HEK293 (cell line): ENCODE measurements at regions not wholly inside any gene's neighbourhood (a gene's known extent, or its start where the extent isn't known, plus 50 kb on each side); places are given as distances from the start of the nearest gene placed in this dataset.

Experiments
- CTCF ChIA-PET: fragments of 350-600 bp; formaldehyde crosslinking; extraction: SDS; loops from one replicate; lab custom pipeline; 2021; ENCODE audit warnings: antibody characterized with exemption; lab: Yijun Ruan, JAX
- POLR2A ChIA-PET: fragments of 300-600 bp; formaldehyde crosslinking; extraction: SDS; loops from one replicate; lab custom pipeline; 2020; ENCODE audit warnings: antibody characterized with exemption, inconsistent platforms; lab: Yijun Ruan, JAX
- H3K27ac ChIP-seq: fragments of 200-500 bp; sonication (Bioruptor generic); 2 replicates; pipeline ENCODE4 v1.5.1; 2014; ENCODE audit warnings: low read depth, low read length, control low read depth, inconsistent platforms; ENCODE audit errors: extremely low read depth
- H3K36me3 ChIP-seq, 2 experiments: fragments of 200-500 bp in 1 of 2; sonication (Bioruptor generic) in 1 of 2; 1 replicate in 1 of 2; 2 replicates in 1 of 2; pipeline ENCODE4 v1.5.1; 2014 to 2017; ENCODE audit warnings: inconsistent platforms in 2 of 2, low read length in 2 of 2; ENCODE audit not compliant: control insufficient read depth in 2 of 2, insufficient read depth in 1 of 2
- H3K4me1 ChIP-seq: fragments of 200-500 bp; sonication (Bioruptor generic); 2 replicates; pipeline ENCODE4 v1.5.1; 2014; ENCODE audit warnings: mild to moderate bottlenecking, low read length, inconsistent platforms; ENCODE audit not compliant: control insufficient read depth, insufficient read depth
- H3K4me3 ChIP-seq: 2 replicates; pipeline ENCODE4 v1.5.1; 2011; ENCODE audit warnings: low read depth, mild to moderate bottlenecking, control low read depth, low read length, moderate library complexity
- H3K9me3 ChIP-seq: fragments of 200-500 bp; sonication (Bioruptor generic); 2 replicates; pipeline ENCODE4 v1.5.1; 2014; ENCODE audit warnings: low read depth, low read length, inconsistent platforms; ENCODE audit not compliant: control insufficient read depth, insufficient read depth
- ATF2 ChIP-seq: fragments of 450-650 bp; formaldehyde crosslinking; IDR thresholded peaks from 2 replicates; pipeline ENCODE4 v1.5.1; 2016; ENCODE audit warnings: missing biosample characterization, missing genetic modification characterization, low read depth
- GLIS1 ChIP-seq: fragments of 450-650 bp; formaldehyde crosslinking; IDR thresholded peaks from 2 replicates; pipeline ENCODE4 v1.5.1; 2016; ENCODE audit warnings: missing biosample characterization, missing genetic modification characterization
- HIC1 ChIP-seq: fragments of 450-650 bp; formaldehyde crosslinking; IDR thresholded peaks from 2 replicates; pipeline ENCODE4 v1.5.1; 2016; ENCODE audit warnings: missing biosample characterization, missing genetic modification characterization
- MZF1 ChIP-seq: fragments of 450-650 bp; formaldehyde crosslinking; IDR thresholded peaks from 2 replicates; pipeline ENCODE4 v1.5.1; 2017; ENCODE audit warnings: missing biosample characterization, missing genetic modification characterization, borderline replicate concordance
- PATZ1 ChIP-seq: fragments of 450-650 bp; formaldehyde crosslinking; IDR thresholded peaks from 2 replicates; pipeline ENCODE4 v1.5.1; 2016; ENCODE audit warnings: missing biosample characterization, missing genetic modification characterization
- SP3 ChIP-seq: fragments of 450-650 bp; formaldehyde crosslinking; IDR thresholded peaks from 2 replicates; pipeline ENCODE4 v1.5.1; 2016; ENCODE audit warnings: missing biosample characterization, missing genetic modification characterization
- ZBTB7A ChIP-seq: fragments of 450-650 bp; formaldehyde crosslinking; IDR thresholded peaks from 2 replicates; pipeline ENCODE4 v1.5.1; 2016; ENCODE audit warnings: low read depth, missing biosample characterization, missing genetic modification characterization
- ZFP37 ChIP-seq: fragments of 450-650 bp; formaldehyde crosslinking; IDR thresholded peaks from 2 replicates; pipeline ENCODE4 v1.5.1; 2016; ENCODE audit warnings: missing biosample characterization, missing genetic modification characterization
- ZNF2 ChIP-seq: fragments of 450-650 bp; formaldehyde crosslinking; IDR thresholded peaks from 2 replicates; pipeline ENCODE4 v1.5.1; 2016; ENCODE audit warnings: missing biosample characterization, missing genetic modification characterization
- ZNF391 ChIP-seq: fragments of 450-650 bp; formaldehyde crosslinking; IDR thresholded peaks from 2 replicates; pipeline ENCODE4 v1.5.1; 2016; ENCODE audit warnings: low read depth, missing biosample characterization, missing genetic modification characterization, borderline replicate concordance
- ZNF394 ChIP-seq: fragments of 450-650 bp; formaldehyde crosslinking; IDR thresholded peaks from 2 replicates; pipeline ENCODE4 v1.5.1; 2016; ENCODE audit warnings: missing biosample characterization, missing genetic modification characterization, mild to moderate bottlenecking, moderate library complexity, borderline replicate concordance
- ZNF585B ChIP-seq: fragments of 450-650 bp; formaldehyde crosslinking; IDR thresholded peaks from 2 replicates; pipeline ENCODE4 v1.5.1; 2016; ENCODE audit warnings: missing biosample characterization, missing genetic modification characterization
- ZNF76 ChIP-seq: fragments of 450-650 bp; formaldehyde crosslinking; IDR thresholded peaks from 2 replicates; pipeline ENCODE4; 2016; ENCODE audit warnings: low read depth, missing biosample characterization, missing genetic modification characterization, borderline replicate concordance
- ZNF777 ChIP-seq: fragments of 450-650 bp; formaldehyde crosslinking; IDR thresholded peaks from 2 replicates; pipeline ENCODE4 v1.5.1; 2017; ENCODE audit warnings: missing biosample characterization, missing genetic modification characterization, borderline replicate concordance
- TF ChIP-seq, protein P1 (sequence below): fragments of 450-650 bp; formaldehyde crosslinking; IDR thresholded peaks from 2 replicates; pipeline ENCODE4 v1.5.1; 2017; ENCODE audit warnings: missing biosample characterization, missing genetic modification characterization

DNA sequence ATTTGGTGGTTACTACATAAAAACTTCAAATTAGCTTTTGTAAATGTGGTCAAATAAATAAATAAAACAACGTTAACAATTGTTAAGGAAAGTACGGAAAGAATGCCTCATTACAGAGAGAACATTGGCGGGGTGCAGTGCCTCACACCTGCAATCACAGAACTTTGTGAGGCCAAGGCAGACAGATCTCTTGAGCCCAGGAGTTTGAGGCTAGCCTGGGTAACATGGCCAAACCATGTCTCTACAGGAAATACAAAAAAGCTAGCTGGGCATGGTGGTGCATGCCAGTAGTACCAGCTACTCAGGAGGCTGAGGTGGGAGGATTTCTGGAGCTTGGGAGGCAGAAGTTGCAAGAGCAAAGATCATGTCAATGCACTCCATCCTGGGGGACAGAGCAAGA is 59.4 kb upstream of the VPREB1 start:
- ChIA-PET POLR2A (no interaction called here), CTCF (interaction anchor here (0.5 to 9.6 kb wide), 5 partner anchors 11 to 283 kb away, joined by 3 to 76 read pairs (median 4); no protein-coding TSS in a partner anchor)
- no peaks in the 10 kb centered on the region for H3K36me3 ChIP-seq
- TF ChIP-seq ZNF391 (tag by site-specific recombination) (no peak), PATZ1 (tag by site-specific recombination) (no peak), ZNF585B (tag by site-specific recombination) (no peak), ZBTB7A (no peak), ZNF76 (tag by site-specific recombination) (no peak)
- TF ChIP-seq, protein P1, sequence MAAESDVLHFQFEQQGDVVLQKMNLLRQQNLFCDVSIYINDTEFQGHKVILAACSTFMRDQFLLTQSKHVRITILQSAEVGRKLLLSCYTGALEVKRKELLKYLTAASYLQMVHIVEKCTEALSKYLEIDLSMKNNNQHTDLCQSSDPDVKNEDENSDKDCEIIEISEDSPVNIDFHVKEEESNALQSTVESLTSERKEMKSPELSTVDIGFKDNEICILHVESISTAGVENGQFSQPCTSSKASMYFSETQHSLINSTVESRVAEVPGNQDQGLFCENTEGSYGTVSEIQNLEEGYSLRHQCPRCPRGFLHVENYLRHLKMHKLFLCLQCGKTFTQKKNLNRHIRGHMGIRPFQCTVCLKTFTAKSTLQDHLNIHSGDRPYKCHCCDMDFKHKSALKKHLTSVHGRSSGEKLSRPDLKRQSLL (tag by site-specific recombination): no peak
- H3K4me3 ChIP-seq: no peak overlapping the region
- no peaks in the 10 kb centered on the region for H3K4me1 ChIP-seq
- H3K27ac ChIP-seq: no peak overlapping the region
- H3K9me3 ChIP-seq: no peaks in the 10 kb centered on the region

GRCh38 chr22:22184277-22184807 is 60.2 kb upstream of the VPREB1 start:
- Histone ChIP-seq H3K4me3 (no peak overlapping the region), H3K9me3 (no peaks in the 10 kb centered on the region), H3K4me1 (no peaks in the 10 kb centered on the region), H3K27ac (no peak overlapping the region), H3K36me3 (no peaks in the 10 kb centered on the region)
- TF ChIP-seq SP3 (tag by site-specific recombination) (no peak), ZNF777 (no peak), ATF2 (no peak), ZNF394 (no peak), ZFP37 (tag by site-specific recombination) (no peak), HIC1 (tag by site-specific recombination) (no peak), MZF1 (tag by site-specific recombination) (no peak)
- ChIA-PET POLR2A (no interaction called here), CTCF (interaction anchor here (0.6 to 9.6 kb wide), 10 partner anchors 12 to 159 kb away, joined by 3 to 76 read pairs (median 6); no protein-coding TSS in a partner anchor)

GRCh38 chr22:22182990-22183264 is 61.7 kb upstream of the VPREB1 start:
- TF ChIP-seq GLIS1 (tag by site-specific recombination) (no peak), ZNF2 (tag by site-specific recombination) (no peak)
- ChIA-PET POLR2A (no interaction called here), CTCF (interaction anchor here (2.7 to 9.6 kb wide), 2 partner anchors 13 to 18 kb away, joined by 16 to 76 read pairs; no protein-coding TSS in a partner anchor)
- no peak overlapping the region for H3K4me3 ChIP-seq
- no peaks in the 10 kb centered on the region for H3K9me3 ChIP-seq
- H3K4me1 ChIP-seq: no peaks in the 10 kb centered on the region
- H3K27ac ChIP-seq: no peak overlapping the region
- H3K36me3 ChIP-seq: no peaks in the 10 kb centered on the region
